Body of pancreas (tissue), 4 donors: ENCODE measurements at regions not wholly inside any gene's neighbourhood (a gene's known extent, or its start where the extent isn't known, plus 50 kb on each side); places are given as distances from the start of the nearest gene placed in this dataset.

Source experiments
- CTCF ChIP-seq, 7 experiments: fragments of 450-650 bp in 4 of 7; fragments of 200-600 bp in 3 of 7; sonication (generic) in 3 of 7; IDR thresholded peaks; one replicate each; pipeline ENCODE4 v1.5.1; 2016 to 2019; ENCODE audit warnings: antibody characterized with exemption in 7 of 7
- POLR2A ChIP-seq, 3 donors: fragments of 450-650 bp; IDR thresholded peaks; one replicate each; pipeline ENCODE4 v1.6.1; 2016; ENCODE audit warnings: antibody characterized with exemption in 3 of 3, mild to moderate bottlenecking in 2 of 3

GRCh38 chr3:30260762-30261161 is 345.6 kb upstream of the TGFBR2 start:
- no peak for TF ChIP-seq POLR2A (IDR thresholded peaks at IDR 0.05)
- no peak for TF ChIP-seq CTCF (IDR thresholded peaks at IDR 0.05)
